ENCODE measurements at regions not wholly inside any gene's neighbourhood (a gene's known extent, or its start where the extent isn't known, plus 50 kb on each side); places are given as distances from the start of the nearest gene placed in this dataset.

- H3K27me3 ChIP-seq (ENCODE audit: control insufficient read depth in 2 of 2, insufficient read depth in 2 of 2, low read length in 2 of 2) = no peaks in the 10 kb centered on the region
- no peaks in the 10 kb centered on the region for H3K79me2 ChIP-seq (ENCODE audit: control insufficient read depth, insufficient read depth, low read length)
- in situ Hi-C loops (cut with MboI) = no loop called here
- FAIRE-seq (no peak), ATAC-seq (no peak), DNase-seq (ENCODE audit: extremely low read depth in 1 of 4, low spot score in 3 of 4) (no peak)
- no peaks in the 10 kb centered on the region for H4K20me1 ChIP-seq (replicated peaks; ENCODE audit: control insufficient read depth, insufficient read depth, low read length)
- TF ChIP-seq GABPB1 (CRISPR knock-in tag; IDR thresholded peaks at IDR 0.05) = no peak
- TF ChIP-seq IRF9 (tag; IDR thresholded peaks at IDR 0.05) = no peak
- TF ChIP-seq LEF1 (IDR thresholded peaks at IDR 0.05) = no peak
- no peak for TF ChIP-seq PRDM10 (IDR thresholded peaks at IDR 0.05; ENCODE audit: partially characterized antibody)
- no peak for TF ChIP-seq ZNF717 (CRISPR knock-in tag; IDR thresholded peaks at IDR 0.05)
- no peak for TF ChIP-seq CCAR2 (IDR thresholded peaks at IDR 0.05; ENCODE audit: low read depth, low read length)
- no peak overlapping the region for H3K27ac ChIP-seq (ENCODE audit: extremely low read depth, low read depth, low read length)
- no TSS peak for BruUV-seq (replicated peaks)
- no peaks in the 10 kb centered on the region for H3K36me3 ChIP-seq (ENCODE audit: control insufficient read depth, insufficient read depth, low read length)
- H2AFZ ChIP-seq (ENCODE audit: low read depth, low read length) = no peak overlapping the region
- H3K9me3 ChIP-seq (replicated peaks; ENCODE audit: control insufficient read depth, insufficient read depth, low read depth, low read length) = no peaks in the 10 kb centered on the region; the same call in 1 of the 2 replicates
- intact Hi-C loops (cut with micrococcal nuclease) = no loop called here
- POLR2A ChIA-PET = no interaction called here
- CTCF ChIA-PET (ENCODE audit: low intra/inter-chr PET ratio) = no interaction called here
- H3K4me1 ChIP-seq (replicated peaks in 1 of 2; ENCODE audit: control insufficient read depth in 2 of 2, insufficient read depth in 2 of 2, low read length in 2 of 2) = no peaks in the 10 kb centered on the region
- H3K4me3 ChIP-seq = no peak overlapping the region
- H3K4me2 ChIP-seq (ENCODE audit: insufficient read depth, low read length) = no peak overlapping the region
- 2% methylated on average over 12 of the region's 12 CpGs for WGBS (ENCODE audit: insufficient coverage, low coverage, missing lambda C conversion rate)
- H3K9ac ChIP-seq (ENCODE audit: insufficient read depth in 1 of 2, low read depth in 2 of 2, low read length in 2 of 2) = no peak overlapping the region
- no peaks in the 10 kb centered on the region for H3K9me1 ChIP-seq (ENCODE audit: control insufficient read depth, insufficient read depth, low read length)
These were observed 66.4 kb upstream of the USP29 start for GRCh38 chr19:57053401-57053800.

Data from K562 (cell line).